OCI-LY3 (cell line): ENCODE measurements at regions not wholly inside any gene's neighbourhood (a gene's known extent, or its start where the extent isn't known, plus 50 kb on each side); places are given as distances from the start of the nearest gene placed in this dataset.

Experiments used
- EZH2phosphoT487 ChIP-seq: fragments of 200-600 bp; shearing (Covaris generic); IDR thresholded peaks from 2 replicates; pipeline ENCODE4 v1.6.1; 2018; ENCODE audit warnings: antibody characterized with exemption, mixed run types, low read depth
- TF ChIP-seq, protein P1 (sequence below): fragments of 200-600, 300-600 bp; sonication (generic); IDR thresholded peaks from 2 replicates; pipeline ENCODE4 v1.5.1; 2014; ENCODE audit warnings: antibody characterized with exemption, low read length, low read depth

DNA sequence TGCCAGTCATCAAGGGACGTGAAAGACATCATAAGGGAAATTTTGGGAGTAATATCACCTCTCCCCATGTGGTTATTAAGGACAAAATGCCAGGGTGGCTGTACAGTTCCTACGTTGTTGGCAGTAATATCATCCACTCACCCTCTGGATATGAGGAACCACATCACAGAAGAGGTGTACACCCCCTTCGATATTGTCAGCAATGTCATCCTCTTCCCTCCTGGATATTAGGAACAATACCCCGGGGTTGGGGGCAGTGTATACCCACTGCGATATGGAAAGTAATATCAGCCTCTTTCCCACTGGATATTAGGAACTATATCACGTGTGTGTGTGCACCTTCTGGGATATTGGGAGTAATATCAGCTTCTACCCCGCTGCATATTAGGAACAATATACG lies 1933.3 kb downstream of the SUCLG1 start:
- TF ChIP-seq, protein P1, sequence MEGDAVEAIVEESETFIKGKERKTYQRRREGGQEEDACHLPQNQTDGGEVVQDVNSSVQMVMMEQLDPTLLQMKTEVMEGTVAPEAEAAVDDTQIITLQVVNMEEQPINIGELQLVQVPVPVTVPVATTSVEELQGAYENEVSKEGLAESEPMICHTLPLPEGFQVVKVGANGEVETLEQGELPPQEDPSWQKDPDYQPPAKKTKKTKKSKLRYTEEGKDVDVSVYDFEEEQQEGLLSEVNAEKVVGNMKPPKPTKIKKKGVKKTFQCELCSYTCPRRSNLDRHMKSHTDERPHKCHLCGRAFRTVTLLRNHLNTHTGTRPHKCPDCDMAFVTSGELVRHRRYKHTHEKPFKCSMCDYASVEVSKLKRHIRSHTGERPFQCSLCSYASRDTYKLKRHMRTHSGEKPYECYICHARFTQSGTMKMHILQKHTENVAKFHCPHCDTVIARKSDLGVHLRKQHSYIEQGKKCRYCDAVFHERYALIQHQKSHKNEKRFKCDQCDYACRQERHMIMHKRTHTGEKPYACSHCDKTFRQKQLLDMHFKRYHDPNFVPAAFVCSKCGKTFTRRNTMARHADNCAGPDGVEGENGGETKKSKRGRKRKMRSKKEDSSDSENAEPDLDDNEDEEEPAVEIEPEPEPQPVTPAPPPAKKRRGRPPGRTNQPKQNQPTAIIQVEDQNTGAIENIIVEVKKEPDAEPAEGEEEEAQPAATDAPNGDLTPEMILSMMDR = no peak
- TF ChIP-seq EZH2phosphoT487 = no peak
